Activated CD4-positive, alpha-beta T cell treated with anti-CD3 and anti-CD28 coated beads, Interleukin-2, amount 10 ng/mL, durations not matched to agents 7 days and 5 days (primary cell): ENCODE measurements at regions not wholly inside any gene's neighbourhood (a gene's known extent, or its start where the extent isn't known, plus 50 kb on each side); places are given as distances from the start of the nearest gene placed in this dataset.
"Not testable (repeated sequence)": the region's sequence is repeated elsewhere in the genome, so short reads cannot be mapped to it uniquely, and the experiment has no call there.

Experiments
- CTCF ChIA-PET: fragments of 350-600 bp; sonication (Branson Sonifier 250); formaldehyde crosslinking; loops from one replicate; lab custom pipeline; 2021; ENCODE audit warnings: antibody characterized with exemption; lab: Charles Lee
- POLR2A ChIA-PET: fragments of 350-600 bp; sonication (Branson Sonifier 250); formaldehyde crosslinking; loops from one replicate; lab custom pipeline; 2021; ENCODE audit warnings: antibody characterized with exemption; lab: Charles Lee
- DNase-seq: peaks from one replicate; pipeline ENCODE4 v3.0.0-alpha.2; 2020
- H3K27ac Mint-ChIP-seq: one replicate; pipeline ENCODE4 v1.8.0; 2021; ENCODE audit warnings: mild to moderate bottlenecking, moderate library complexity, mixed read lengths
- H3K27me3 Mint-ChIP-seq: one replicate; pipeline ENCODE4 v1.8.0; 2021; ENCODE audit warnings: mixed read lengths
- H3K36me3 Mint-ChIP-seq: one replicate; pipeline ENCODE4 v1.8.0; 2021; ENCODE audit warnings: low read depth, mixed read lengths
- H3K4me1 Mint-ChIP-seq: one replicate; pipeline ENCODE4 v1.8.0; 2021; ENCODE audit warnings: mixed read lengths
- H3K4me3 Mint-ChIP-seq: one replicate; pipeline ENCODE4 v1.8.0; 2021; ENCODE audit warnings: mild to moderate bottlenecking, moderate library complexity, mixed read lengths
- H3K9me3 Mint-ChIP-seq: one replicate; pipeline ENCODE4 v1.8.0; 2021; ENCODE audit warnings: mixed read lengths

GRCh38 chr4:149045731-149046130 lies 603.5 kb upstream of the NR3C2 start:
- H3K4me3 Mint-ChIP-seq = no peak overlapping the region
- CTCF ChIA-PET = no interaction called here
- POLR2A ChIA-PET = no interaction called here
- no peak overlapping the region for H3K27ac Mint-ChIP-seq
- DNase-seq = no peak
- H3K27me3 Mint-ChIP-seq = no peaks in the 10 kb centered on the region
- no peaks in the 10 kb centered on the region for H3K36me3 Mint-ChIP-seq
- no peaks in the 10 kb centered on the region for H3K4me1 Mint-ChIP-seq
- H3K9me3 Mint-ChIP-seq = no peaks in the 10 kb centered on the region

- POLR2A ChIA-PET, H3K4me1 Mint-ChIP-seq, H3K4me3 Mint-ChIP-seq, H3K36me3 Mint-ChIP-seq, CTCF ChIA-PET, H3K9me3 Mint-ChIP-seq, DNase-seq, H3K27ac Mint-ChIP-seq, H3K27me3 Mint-ChIP-seq: not testable (repeated sequence)
Measured at GRCh38 chr4:149039786-149040185, 597.6 kb upstream of the NR3C2 start.

- H3K4me1 Mint-ChIP-seq = no peaks in the 10 kb centered on the region
- H3K9me3 Mint-ChIP-seq = no peaks in the 10 kb centered on the region
- no peaks in the 10 kb centered on the region for H3K36me3 Mint-ChIP-seq
- H3K27me3 Mint-ChIP-seq = no peaks in the 10 kb centered on the region
- H3K27ac Mint-ChIP-seq = no peak overlapping the region
- ChIA-PET CTCF (no interaction called here), POLR2A (no interaction called here)
- no peak overlapping the region for H3K4me3 Mint-ChIP-seq
- no peak for DNase-seq
Measured at GRCh38 chr4:149031399-149031798, 589.2 kb upstream of the NR3C2 start.

- POLR2A ChIA-PET = no interaction called here
Measured at GRCh38 chr4:149029056-149029651, 586.9 kb upstream of the NR3C2 start.

GRCh38 chr4:149026696-149027095 lies 584.5 kb upstream of the NR3C2 start:
- no peaks in the 10 kb centered on the region for H3K4me1 Mint-ChIP-seq
- ChIA-PET CTCF (no interaction called here), POLR2A (no interaction called here)
- H3K27ac Mint-ChIP-seq = no peak overlapping the region
- H3K4me3 Mint-ChIP-seq = no peak overlapping the region
- H3K36me3 Mint-ChIP-seq = no peaks in the 10 kb centered on the region
- H3K9me3 Mint-ChIP-seq = no peaks in the 10 kb centered on the region
- no peaks in the 10 kb centered on the region for H3K27me3 Mint-ChIP-seq
- no peak for DNase-seq

More at GRCh38 chr4:149029056-149029651, 586.9 kb upstream of the NR3C2 start:
- Mint-ChIP-seq H3K36me3 (no peaks in the 10 kb centered on the region), H3K9me3 (no peaks in the 10 kb centered on the region), H3K4me3 (no peak overlapping the region), H3K4me1 (no peaks in the 10 kb centered on the region), H3K27me3 (no peaks in the 10 kb centered on the region), H3K27ac (no peak overlapping the region)
- CTCF ChIA-PET = no interaction called here
- DNase-seq = no peak

- Mint-ChIP-seq H3K4me3 (no peak overlapping the region), H3K9me3 (no peaks in the 10 kb centered on the region), H3K27me3 (no peaks in the 10 kb centered on the region), H3K27ac (no peak overlapping the region), H3K36me3 (no peaks in the 10 kb centered on the region), H3K4me1 (no peaks in the 10 kb centered on the region)
- no peak for DNase-seq
- ChIA-PET POLR2A (no interaction called here), CTCF (interaction anchor here (1.0 kb wide), 1 partner anchor 9 kb away, joined by 3 read pairs; no protein-coding TSS in a partner anchor)
Measured at GRCh38 chr4:149017002-149017734, 575.0 kb upstream of the NR3C2 start.

GRCh38 chr4:149009223-149009622 lies 567.0 kb upstream of the NR3C2 start:
- CTCF ChIA-PET = no interaction called here
- Mint-ChIP-seq H3K4me1 (no peaks in the 10 kb centered on the region), H3K36me3 (no peaks in the 10 kb centered on the region), H3K27me3 (no peaks in the 10 kb centered on the region), H3K9me3 (no peaks in the 10 kb centered on the region), H3K27ac (no peak overlapping the region), H3K4me3 (no peak overlapping the region)
- POLR2A ChIA-PET = no interaction called here
- DNase-seq = no peak

- CTCF ChIA-PET = no interaction called here
- Mint-ChIP-seq H3K27ac (no peak overlapping the region), H3K9me3 (no peaks in the 10 kb centered on the region), H3K4me1 (no peaks in the 10 kb centered on the region), H3K36me3 (no peaks in the 10 kb centered on the region), H3K27me3 (no peaks in the 10 kb centered on the region), H3K4me3 (no peak overlapping the region)
- POLR2A ChIA-PET = no interaction called here
- no peak for DNase-seq
Measured at GRCh38 chr4:149008415-149009025, 566.3 kb upstream of the NR3C2 start.

GRCh38 chr4:149005191-149005590 lies 563.0 kb upstream of the NR3C2 start:
- no peaks in the 10 kb centered on the region for H3K4me1 Mint-ChIP-seq
- no peaks in the 10 kb centered on the region for H3K27me3 Mint-ChIP-seq

GRCh38 chr4:148999924-149000323 lies 557.7 kb upstream of the NR3C2 start:
- no peaks in the 10 kb centered on the region for H3K4me1 Mint-ChIP-seq

More at GRCh38 chr4:149005191-149005590, 563.0 kb upstream of the NR3C2 start:
- H3K4me3 Mint-ChIP-seq = no peak overlapping the region
- no peaks in the 10 kb centered on the region for H3K9me3 Mint-ChIP-seq
- DNase-seq = no peak
- ChIA-PET POLR2A (no interaction called here), CTCF (no interaction called here)
- no peaks in the 10 kb centered on the region for H3K36me3 Mint-ChIP-seq
- H3K27ac Mint-ChIP-seq = no peak overlapping the region

GRCh38 chr4:148998719-148999118 lies 556.5 kb upstream of the NR3C2 start:
- Mint-ChIP-seq H3K27ac (no peak overlapping the region), H3K4me3 (no peak overlapping the region), H3K4me1 (no peaks in the 10 kb centered on the region), H3K9me3 (no peaks in the 10 kb centered on the region), H3K36me3 (no peaks in the 10 kb centered on the region), H3K27me3 (no peaks in the 10 kb centered on the region)
- ChIA-PET POLR2A (no interaction called here), CTCF (no interaction called here)
- DNase-seq = no peak

More at GRCh38 chr4:148999924-149000323, 557.7 kb upstream of the NR3C2 start:
- Mint-ChIP-seq H3K36me3 (no peaks in the 10 kb centered on the region), H3K27ac (no peak overlapping the region), H3K27me3 (no peaks in the 10 kb centered on the region), H3K9me3 (no peaks in the 10 kb centered on the region), H3K4me3 (no peak overlapping the region)
- ChIA-PET POLR2A (no interaction called here), CTCF (no interaction called here)
- no peak for DNase-seq

- H3K27me3 Mint-ChIP-seq = no peaks in the 10 kb centered on the region
- no peak overlapping the region for H3K27ac Mint-ChIP-seq
- no peaks in the 10 kb centered on the region for H3K4me1 Mint-ChIP-seq
- no peak for DNase-seq
- H3K4me3 Mint-ChIP-seq = no peak overlapping the region
- H3K36me3 Mint-ChIP-seq = no peaks in the 10 kb centered on the region
- ChIA-PET CTCF (no interaction called here), POLR2A (no interaction called here)
- no peaks in the 10 kb centered on the region for H3K9me3 Mint-ChIP-seq
Measured at GRCh38 chr4:148986951-148987350, 544.7 kb upstream of the NR3C2 start.

- H3K4me1 Mint-ChIP-seq = no peaks in the 10 kb centered on the region
- DNase-seq = no peak
- no peak overlapping the region for H3K4me3 Mint-ChIP-seq
- H3K27me3 Mint-ChIP-seq = no peaks in the 10 kb centered on the region
- no peaks in the 10 kb centered on the region for H3K9me3 Mint-ChIP-seq
- ChIA-PET POLR2A (no interaction called here), CTCF (no interaction called here)
- H3K36me3 Mint-ChIP-seq = no peaks in the 10 kb centered on the region
- no peak overlapping the region for H3K27ac Mint-ChIP-seq
Measured at GRCh38 chr4:148984951-148985350, 542.7 kb upstream of the NR3C2 start.
